Brain microvascular endothelial cell (primary cell): ENCODE measurements at regions not wholly inside any gene's neighbourhood (a gene's known extent, or its start where the extent isn't known, plus 50 kb on each side); places are given as distances from the start of the nearest gene placed in this dataset.

Source experiments
- DNase-seq: peaks from one replicate; pipeline ENCODE4 v3.0.0-alpha.2; 2020
- H3K27ac ChIP-seq: fragments of 250-450 bp; sonication (Bioruptor Pico); 2 replicates; pipeline ENCODE4 v1.5.1; 2020; ENCODE audit warnings: mild to moderate bottlenecking, moderate library complexity
- H3K27me3 ChIP-seq: fragments of 250-450 bp; sonication (Bioruptor Pico); replicated peaks from 2 replicates; pipeline ENCODE4 v1.5.1; 2020; ENCODE audit warnings: mild to moderate bottlenecking
- H3K36me3 ChIP-seq: fragments of 250-450 bp; sonication (Bioruptor Pico); replicated peaks from 2 replicates; pipeline ENCODE4 v1.5.1; 2020; ENCODE audit warnings: mild to moderate bottlenecking
- H3K4me3 ChIP-seq: 2 replicates; pipeline ENCODE4 v1.5.1; 2011; ENCODE audit warnings: low read depth, mild to moderate bottlenecking, control low read depth, low read length, moderate library complexity
- CTCF ChIP-seq: IDR thresholded peaks from 2 replicates; pipeline ENCODE4 v1.5.1; 2011; ENCODE audit warnings: low read depth, mild to moderate bottlenecking, moderate library complexity, low read length, control low read depth, inconsistent platforms; ENCODE audit errors: missing control alignments
- in situ Hi-C: cut with HindIII; loops from 2 replicates; pipeline ENCODE4 v1.10.0; 2017; ENCODE audit warnings: low sequenced_read_pairs, low pct_ligation_motif_present

- Histone ChIP-seq H3K27ac (no peak overlapping the region), H3K36me3 (no peaks in the 10 kb centered on the region), H3K4me3 (no peak overlapping the region), H3K27me3 (no peaks in the 10 kb centered on the region)
- no peak for DNase-seq
- no peak for TF ChIP-seq CTCF
- in situ Hi-C loops, result no loop called here
Measured at GRCh38 chr4:66035701-66036100, 365.4 kb upstream of the EPHA5 start.

- TF ChIP-seq CTCF, result no peak
- DNase-seq, result no peak
- no peak overlapping the region for H3K4me3 ChIP-seq
- H3K27me3 ChIP-seq, result no peaks in the 10 kb centered on the region
- no peaks in the 10 kb centered on the region for H3K36me3 ChIP-seq
- no peak overlapping the region for H3K27ac ChIP-seq
- in situ Hi-C loops, result no loop called here
Measured at GRCh38 chr4:66034671-66035070, 364.4 kb upstream of the EPHA5 start.

- H3K4me3 ChIP-seq, result no peak overlapping the region
- H3K27me3 ChIP-seq, result no peaks in the 10 kb centered on the region
- in situ Hi-C loops, result no loop called here
- H3K36me3 ChIP-seq, result no peaks in the 10 kb centered on the region
- no peak for DNase-seq
- no peak overlapping the region for H3K27ac ChIP-seq
- no peak for TF ChIP-seq CTCF
Measured at GRCh38 chr4:66034262-66034661, 364.0 kb upstream of the EPHA5 start.

- DNase-seq, result no peak
Measured at GRCh38 chr4:66032571-66032970, 362.3 kb upstream of the EPHA5 start.

GRCh38 chr4:66028668-66029067 is 358.4 kb upstream of the EPHA5 start:
- no peak overlapping the region for H3K4me3 ChIP-seq
- in situ Hi-C loops, result no loop called here
- H3K27ac ChIP-seq, result no peak overlapping the region
- no peaks in the 10 kb centered on the region for H3K36me3 ChIP-seq
- TF ChIP-seq CTCF, result no peak
- no peaks in the 10 kb centered on the region for H3K27me3 ChIP-seq
- no peak for DNase-seq

More at GRCh38 chr4:66032571-66032970, 362.3 kb upstream of the EPHA5 start:
- Histone ChIP-seq H3K36me3 (no peaks in the 10 kb centered on the region), H3K4me3 (no peak overlapping the region), H3K27me3 (no peaks in the 10 kb centered on the region), H3K27ac (no peak overlapping the region)
- in situ Hi-C loops, result no loop called here
- TF ChIP-seq CTCF, result no peak

GRCh38 chr4:66023061-66023460 is 352.8 kb upstream of the EPHA5 start:
- H3K36me3 ChIP-seq, result no peaks in the 10 kb centered on the region
- H3K27me3 ChIP-seq, result no peaks in the 10 kb centered on the region
- H3K27ac ChIP-seq, result no peak overlapping the region
- in situ Hi-C loops, result no loop called here
- TF ChIP-seq CTCF, result no peak
- DNase-seq, result no peak
- H3K4me3 ChIP-seq, result no peak overlapping the region
